ENCODE measurements at regions not wholly inside any gene's neighbourhood (a gene's known extent, or its start where the extent isn't known, plus 50 kb on each side); places are given as distances from the start of the nearest gene placed in this dataset.

- TF ChIP-seq, protein P1, sequence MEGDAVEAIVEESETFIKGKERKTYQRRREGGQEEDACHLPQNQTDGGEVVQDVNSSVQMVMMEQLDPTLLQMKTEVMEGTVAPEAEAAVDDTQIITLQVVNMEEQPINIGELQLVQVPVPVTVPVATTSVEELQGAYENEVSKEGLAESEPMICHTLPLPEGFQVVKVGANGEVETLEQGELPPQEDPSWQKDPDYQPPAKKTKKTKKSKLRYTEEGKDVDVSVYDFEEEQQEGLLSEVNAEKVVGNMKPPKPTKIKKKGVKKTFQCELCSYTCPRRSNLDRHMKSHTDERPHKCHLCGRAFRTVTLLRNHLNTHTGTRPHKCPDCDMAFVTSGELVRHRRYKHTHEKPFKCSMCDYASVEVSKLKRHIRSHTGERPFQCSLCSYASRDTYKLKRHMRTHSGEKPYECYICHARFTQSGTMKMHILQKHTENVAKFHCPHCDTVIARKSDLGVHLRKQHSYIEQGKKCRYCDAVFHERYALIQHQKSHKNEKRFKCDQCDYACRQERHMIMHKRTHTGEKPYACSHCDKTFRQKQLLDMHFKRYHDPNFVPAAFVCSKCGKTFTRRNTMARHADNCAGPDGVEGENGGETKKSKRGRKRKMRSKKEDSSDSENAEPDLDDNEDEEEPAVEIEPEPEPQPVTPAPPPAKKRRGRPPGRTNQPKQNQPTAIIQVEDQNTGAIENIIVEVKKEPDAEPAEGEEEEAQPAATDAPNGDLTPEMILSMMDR (IDR thresholded peaks at IDR 0.05): no peak
- TF ChIP-seq EP300 (IDR thresholded peaks at IDR 0.05): no peak
- no peak for TF ChIP-seq POLR2A (IDR thresholded peaks at IDR 0.05)
Observed at GRCh38 chrX:87376896-87377295, 140.7 kb upstream of the KLHL4 start.

All from upper lobe of left lung (tissue), 4 donors.